ENCODE measurements at regions not wholly inside any gene's neighbourhood (a gene's known extent, or its start where the extent isn't known, plus 50 kb on each side); places are given as distances from the start of the nearest gene placed in this dataset.

DNA sequence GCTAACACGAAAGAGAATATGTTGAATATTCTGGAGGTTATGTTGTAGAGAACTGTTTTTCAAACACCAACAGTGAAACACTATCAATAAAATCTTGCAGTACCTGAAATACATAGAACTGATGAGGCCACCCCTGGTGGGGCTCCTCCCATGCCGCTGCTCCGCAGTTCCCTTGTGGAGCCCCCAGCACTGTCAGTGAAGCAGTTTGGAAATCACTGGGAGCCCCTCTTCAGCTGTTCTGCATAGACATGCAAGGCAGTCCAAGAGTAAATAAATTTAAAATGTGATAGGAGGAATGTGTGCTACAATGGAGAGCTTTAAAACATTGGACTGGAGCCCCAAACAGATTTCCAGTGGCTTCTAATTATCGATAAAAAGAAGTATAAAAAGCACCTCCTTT, 189.4 kb downstream of the FNDC1 start:
- TF ChIP-seq, protein P1, sequence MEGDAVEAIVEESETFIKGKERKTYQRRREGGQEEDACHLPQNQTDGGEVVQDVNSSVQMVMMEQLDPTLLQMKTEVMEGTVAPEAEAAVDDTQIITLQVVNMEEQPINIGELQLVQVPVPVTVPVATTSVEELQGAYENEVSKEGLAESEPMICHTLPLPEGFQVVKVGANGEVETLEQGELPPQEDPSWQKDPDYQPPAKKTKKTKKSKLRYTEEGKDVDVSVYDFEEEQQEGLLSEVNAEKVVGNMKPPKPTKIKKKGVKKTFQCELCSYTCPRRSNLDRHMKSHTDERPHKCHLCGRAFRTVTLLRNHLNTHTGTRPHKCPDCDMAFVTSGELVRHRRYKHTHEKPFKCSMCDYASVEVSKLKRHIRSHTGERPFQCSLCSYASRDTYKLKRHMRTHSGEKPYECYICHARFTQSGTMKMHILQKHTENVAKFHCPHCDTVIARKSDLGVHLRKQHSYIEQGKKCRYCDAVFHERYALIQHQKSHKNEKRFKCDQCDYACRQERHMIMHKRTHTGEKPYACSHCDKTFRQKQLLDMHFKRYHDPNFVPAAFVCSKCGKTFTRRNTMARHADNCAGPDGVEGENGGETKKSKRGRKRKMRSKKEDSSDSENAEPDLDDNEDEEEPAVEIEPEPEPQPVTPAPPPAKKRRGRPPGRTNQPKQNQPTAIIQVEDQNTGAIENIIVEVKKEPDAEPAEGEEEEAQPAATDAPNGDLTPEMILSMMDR (optimal IDR thresholded peaks at IDR 0.05 in 1 of 3, IDR thresholded peaks at IDR 0.05 in 1 of 3, conservative IDR thresholded peaks at IDR 0.05 in 1 of 3; ENCODE audit: extremely low read depth in 1 of 3, insufficient read depth in 2 of 3, low read length in 3 of 3), result no peak
- no peak for TF ChIP-seq EZH2 (IDR thresholded peaks at IDR 0.05; ENCODE audit: low read length)

All from keratinocyte (primary cell).